WTC11 (cell line): ENCODE measurements at regions not wholly inside any gene's neighbourhood (a gene's known extent, or its start where the extent isn't known, plus 50 kb on each side); places are given as distances from the start of the nearest gene placed in this dataset.

Experiments used
- NFYB ChIP-seq: sonication (generic); formaldehyde crosslinking; conservative IDR thresholded peaks from 2 replicates; pipeline ENCODE4 v1.8.0; 2022; ENCODE audit warnings: low read depth, missing genetic modification reagents
- TF ChIP-seq, protein P1 (sequence below): fragments of 200-600 bp; IDR thresholded peaks from 2 replicates; pipeline ENCODE4 v1.8.0; 2022; ENCODE audit warnings: antibody characterized with exemption
- TF ChIP-seq, protein P2 (sequence below): sonication (generic); formaldehyde crosslinking; IDR thresholded peaks from 2 replicates; pipeline ENCODE4 v1.8.1; 2023; ENCODE audit warnings: mild to moderate bottlenecking, missing genetic modification reagents, moderate library complexity
- TF ChIP-seq, protein P3 (sequence below): sonication (generic); formaldehyde crosslinking; IDR thresholded peaks from 2 replicates; pipeline ENCODE4 v1.8.0; 2023; ENCODE audit warnings: missing genetic modification reagents

DNA sequence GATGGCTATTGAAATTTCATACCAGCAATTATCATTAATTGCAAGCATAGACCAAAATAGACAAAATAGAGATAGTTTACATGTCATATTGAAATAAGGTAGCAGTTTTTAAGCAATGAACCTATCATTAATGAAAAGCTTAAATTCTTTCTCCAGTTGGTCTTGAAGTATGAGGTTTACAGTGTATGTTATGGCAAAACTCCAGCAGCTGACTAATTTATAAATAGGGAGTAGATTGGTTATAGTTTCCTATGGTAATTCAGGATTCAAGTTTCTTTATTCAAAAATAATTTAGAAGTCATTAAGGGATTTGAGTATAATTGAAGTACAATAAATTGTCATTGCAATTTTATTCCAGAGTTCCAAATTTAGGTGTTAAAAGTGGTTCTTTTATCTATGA lies 69.6 kb upstream of the COL5A2 start:
- TF ChIP-seq, protein P1, sequence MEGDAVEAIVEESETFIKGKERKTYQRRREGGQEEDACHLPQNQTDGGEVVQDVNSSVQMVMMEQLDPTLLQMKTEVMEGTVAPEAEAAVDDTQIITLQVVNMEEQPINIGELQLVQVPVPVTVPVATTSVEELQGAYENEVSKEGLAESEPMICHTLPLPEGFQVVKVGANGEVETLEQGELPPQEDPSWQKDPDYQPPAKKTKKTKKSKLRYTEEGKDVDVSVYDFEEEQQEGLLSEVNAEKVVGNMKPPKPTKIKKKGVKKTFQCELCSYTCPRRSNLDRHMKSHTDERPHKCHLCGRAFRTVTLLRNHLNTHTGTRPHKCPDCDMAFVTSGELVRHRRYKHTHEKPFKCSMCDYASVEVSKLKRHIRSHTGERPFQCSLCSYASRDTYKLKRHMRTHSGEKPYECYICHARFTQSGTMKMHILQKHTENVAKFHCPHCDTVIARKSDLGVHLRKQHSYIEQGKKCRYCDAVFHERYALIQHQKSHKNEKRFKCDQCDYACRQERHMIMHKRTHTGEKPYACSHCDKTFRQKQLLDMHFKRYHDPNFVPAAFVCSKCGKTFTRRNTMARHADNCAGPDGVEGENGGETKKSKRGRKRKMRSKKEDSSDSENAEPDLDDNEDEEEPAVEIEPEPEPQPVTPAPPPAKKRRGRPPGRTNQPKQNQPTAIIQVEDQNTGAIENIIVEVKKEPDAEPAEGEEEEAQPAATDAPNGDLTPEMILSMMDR: no peak
- TF ChIP-seq, protein P2, sequence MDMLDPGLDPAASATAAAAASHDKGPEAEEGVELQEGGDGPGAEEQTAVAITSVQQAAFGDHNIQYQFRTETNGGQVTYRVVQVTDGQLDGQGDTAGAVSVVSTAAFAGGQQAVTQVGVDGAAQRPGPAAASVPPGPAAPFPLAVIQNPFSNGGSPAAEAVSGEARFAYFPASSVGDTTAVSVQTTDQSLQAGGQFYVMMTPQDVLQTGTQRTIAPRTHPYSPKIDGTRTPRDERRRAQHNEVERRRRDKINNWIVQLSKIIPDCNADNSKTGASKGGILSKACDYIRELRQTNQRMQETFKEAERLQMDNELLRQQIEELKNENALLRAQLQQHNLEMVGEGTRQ (CRISPR knock-in tag): no peak
- TF ChIP-seq, protein P3, sequence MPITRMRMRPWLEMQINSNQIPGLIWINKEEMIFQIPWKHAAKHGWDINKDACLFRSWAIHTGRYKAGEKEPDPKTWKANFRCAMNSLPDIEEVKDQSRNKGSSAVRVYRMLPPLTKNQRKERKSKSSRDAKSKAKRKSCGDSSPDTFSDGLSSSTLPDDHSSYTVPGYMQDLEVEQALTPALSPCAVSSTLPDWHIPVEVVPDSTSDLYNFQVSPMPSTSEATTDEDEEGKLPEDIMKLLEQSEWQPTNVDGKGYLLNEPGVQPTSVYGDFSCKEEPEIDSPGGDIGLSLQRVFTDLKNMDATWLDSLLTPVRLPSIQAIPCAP (CRISPR knock-in tag): no peak
- TF ChIP-seq NFYB (CRISPR knock-in tag): no peak
